ENCODE measurements at regions not wholly inside any gene's neighbourhood (a gene's known extent, or its start where the extent isn't known, plus 50 kb on each side); places are given as distances from the start of the nearest gene placed in this dataset.

GRCh38 chr10:62638062-62638477 is 166.4 kb upstream of the ADO start:
- Histone ChIP-seq H3K9me3 (no peaks in the 10 kb centered on the region), H3K36me3 (no peaks in the 10 kb centered on the region), H3K4me3 (no peak overlapping the region), H3K27ac (peak overlapping the region in 3 of 4 donors; percentile 26 to 49 (median 34)), H3K27me3 (no peaks in the 10 kb centered on the region), H3K4me1 (no peaks in the 10 kb centered on the region)
- in situ Hi-C loops (cut with MboI; ENCODE audit: low sequenced_read_pairs in 4 of 4): no loop called here
- ATAC-seq: peak; percentile 42 to 44
- DNase-seq: no peak
- TF ChIP-seq, protein P1, sequence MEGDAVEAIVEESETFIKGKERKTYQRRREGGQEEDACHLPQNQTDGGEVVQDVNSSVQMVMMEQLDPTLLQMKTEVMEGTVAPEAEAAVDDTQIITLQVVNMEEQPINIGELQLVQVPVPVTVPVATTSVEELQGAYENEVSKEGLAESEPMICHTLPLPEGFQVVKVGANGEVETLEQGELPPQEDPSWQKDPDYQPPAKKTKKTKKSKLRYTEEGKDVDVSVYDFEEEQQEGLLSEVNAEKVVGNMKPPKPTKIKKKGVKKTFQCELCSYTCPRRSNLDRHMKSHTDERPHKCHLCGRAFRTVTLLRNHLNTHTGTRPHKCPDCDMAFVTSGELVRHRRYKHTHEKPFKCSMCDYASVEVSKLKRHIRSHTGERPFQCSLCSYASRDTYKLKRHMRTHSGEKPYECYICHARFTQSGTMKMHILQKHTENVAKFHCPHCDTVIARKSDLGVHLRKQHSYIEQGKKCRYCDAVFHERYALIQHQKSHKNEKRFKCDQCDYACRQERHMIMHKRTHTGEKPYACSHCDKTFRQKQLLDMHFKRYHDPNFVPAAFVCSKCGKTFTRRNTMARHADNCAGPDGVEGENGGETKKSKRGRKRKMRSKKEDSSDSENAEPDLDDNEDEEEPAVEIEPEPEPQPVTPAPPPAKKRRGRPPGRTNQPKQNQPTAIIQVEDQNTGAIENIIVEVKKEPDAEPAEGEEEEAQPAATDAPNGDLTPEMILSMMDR (IDR thresholded peaks at IDR 0.05 in 4 of 5, conservative IDR thresholded peaks at IDR 0.05 in 1 of 5): no peak
- no peak for TF ChIP-seq POLR2A (IDR thresholded peaks at IDR 0.05)
- intact Hi-C loops (cut with DNase I; ENCODE audit: low total_unique reads): no loop called here

- ATAC-seq (no peak), DNase-seq (no peak)
- no peaks in the 10 kb centered on the region for H3K4me1 ChIP-seq
- no peaks in the 10 kb centered on the region for H3K36me3 ChIP-seq
- no peak overlapping the region for H3K4me3 ChIP-seq
- no peaks in the 10 kb centered on the region for H3K9me3 ChIP-seq
- no peak for TF ChIP-seq POLR2A (IDR thresholded peaks at IDR 0.05)
- TF ChIP-seq, protein P1 (IDR thresholded peaks at IDR 0.05 in 4 of 5, conservative IDR thresholded peaks at IDR 0.05 in 1 of 5): no peak
- in situ Hi-C loops (cut with MboI; ENCODE audit: low sequenced_read_pairs in 4 of 4): no loop called here
- intact Hi-C loops (cut with DNase I; ENCODE audit: low total_unique reads): no loop called here
- H3K27ac ChIP-seq: no peak overlapping the region
- no peaks in the 10 kb centered on the region for H3K27me3 ChIP-seq
Measured at GRCh38 chr10:62639144-62639543, 165.4 kb upstream of the ADO start.

DNA sequence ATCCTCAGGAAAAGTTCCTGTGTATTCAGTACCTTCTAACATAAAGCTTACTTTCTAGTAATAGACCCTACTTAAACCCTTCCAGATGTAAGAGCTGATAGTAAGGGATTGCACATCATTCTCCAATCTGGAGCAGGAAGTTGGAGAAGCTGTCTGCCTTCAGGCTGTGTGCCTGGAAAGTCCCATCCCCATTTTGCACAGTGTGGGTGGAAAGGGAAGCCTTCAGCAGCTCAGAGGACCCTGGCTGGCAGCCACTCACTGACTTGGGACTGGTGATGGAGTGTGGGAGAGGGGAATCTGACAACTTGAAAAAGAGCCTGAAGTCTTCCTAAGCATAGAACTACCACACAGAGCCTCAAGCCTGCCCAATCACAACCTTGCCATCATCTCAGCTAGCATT is 164.1 kb upstream of the ADO start:
- H3K4me3 ChIP-seq: no peak overlapping the region
- in situ Hi-C loops (cut with MboI; ENCODE audit: low sequenced_read_pairs in 4 of 4): no loop called here
- intact Hi-C loops (cut with DNase I; ENCODE audit: low total_unique reads): no loop called here
- no peaks in the 10 kb centered on the region for H3K4me1 ChIP-seq
- TF ChIP-seq, protein P1 (IDR thresholded peaks at IDR 0.05 in 4 of 5, conservative IDR thresholded peaks at IDR 0.05 in 1 of 5): no peak
- TF ChIP-seq POLR2A (IDR thresholded peaks at IDR 0.05): no peak
- DNase-seq (no peak), ATAC-seq (no peak)
- no peak overlapping the region for H3K27ac ChIP-seq
- H3K9me3 ChIP-seq: no peaks in the 10 kb centered on the region
- H3K27me3 ChIP-seq: no peaks in the 10 kb centered on the region
- no peaks in the 10 kb centered on the region for H3K36me3 ChIP-seq

DNA sequence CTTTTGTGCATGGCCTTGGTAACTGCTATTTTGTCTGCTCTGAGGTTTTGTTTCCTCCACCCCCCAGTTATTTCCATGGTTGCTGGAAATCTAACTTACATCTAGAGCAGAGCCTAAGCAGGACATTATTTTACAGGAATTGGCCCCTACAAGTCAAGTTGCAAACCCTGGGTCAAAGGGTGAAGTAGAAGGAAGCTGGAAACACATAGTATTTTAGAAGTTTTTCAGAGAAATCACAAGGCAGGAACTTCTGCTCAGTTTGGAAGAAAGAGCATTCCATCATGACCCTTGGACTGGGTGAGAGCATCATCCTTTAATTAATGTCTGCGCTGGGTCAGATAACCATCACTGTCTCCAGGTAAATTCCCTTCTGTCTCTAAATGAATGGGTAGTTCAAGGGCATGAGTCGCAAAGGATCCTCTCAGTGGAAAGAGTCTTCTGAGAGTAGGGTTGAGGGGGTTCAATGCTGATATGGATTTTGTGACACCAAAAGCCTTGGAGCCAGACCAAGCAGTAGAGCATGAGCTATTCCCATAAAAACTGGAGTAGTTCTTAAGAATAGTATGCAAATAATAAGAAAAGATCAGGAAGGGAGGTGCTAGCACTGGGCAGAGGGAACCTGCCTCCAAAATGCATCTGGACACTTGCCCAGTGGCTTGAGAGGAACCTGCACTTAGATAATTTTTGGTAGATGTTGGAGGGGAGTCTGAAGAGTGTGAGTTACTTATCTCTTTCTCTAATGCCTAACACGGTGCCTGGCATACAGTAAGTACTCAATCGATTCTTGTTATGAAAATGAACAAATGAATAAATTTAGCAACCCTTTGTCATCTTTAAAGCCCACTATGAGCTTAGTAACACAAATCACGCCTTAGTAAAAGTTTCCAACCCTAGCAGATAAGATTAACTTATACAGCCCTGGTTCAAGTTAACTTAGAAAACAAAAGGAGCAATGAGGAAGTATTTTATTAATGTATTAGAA is 160.6 kb upstream of the ADO start:
- intact Hi-C loops (cut with DNase I; ENCODE audit: low total_unique reads): no loop called here
- H3K27ac ChIP-seq: no peak overlapping the region
- no peak for DNase-seq
- no peaks in the 10 kb centered on the region for H3K4me1 ChIP-seq
- TF ChIP-seq, protein P1 (IDR thresholded peaks at IDR 0.05 in 4 of 5, conservative IDR thresholded peaks at IDR 0.05 in 1 of 5): no peak
- no peak for TF ChIP-seq POLR2A (IDR thresholded peaks at IDR 0.05)
- in situ Hi-C loops (cut with MboI; ENCODE audit: low sequenced_read_pairs in 4 of 4): no loop called here
- H3K27me3 ChIP-seq: no peaks in the 10 kb centered on the region
- ATAC-seq: no peak
- H3K4me3 ChIP-seq: no peak overlapping the region
- H3K36me3 ChIP-seq: no peaks in the 10 kb centered on the region
- no peaks in the 10 kb centered on the region for H3K9me3 ChIP-seq

Data from gastrocnemius medialis (tissue), 4 donors.